Keratinocyte (primary cell): ENCODE measurements at regions not wholly inside any gene's neighbourhood (a gene's known extent, or its start where the extent isn't known, plus 50 kb on each side); places are given as distances from the start of the nearest gene placed in this dataset.

Experiments
- DNase-seq: peaks from one replicate; pipeline ENCODE4 v3.0.0-alpha.2; 2011; ENCODE audit warnings: low read depth, missing footprints, low spot score
- FAIRE-seq: peaks from 2 replicates; lab custom pipeline; 2011; peaks lifted over from hg19 to GRCh38; lab: Jason Lieb, UNC
- H2AFZ ChIP-seq: 2 replicates; pipeline ENCODE4 v1.6.0; 2012; ENCODE audit warnings: low read length, control low read depth, inconsistent platforms; ENCODE audit not compliant: control insufficient read depth
- H3K27ac ChIP-seq: 2 replicates; pipeline ENCODE4 v1.5.1; 2011; ENCODE audit warnings: low read length; ENCODE audit not compliant: control insufficient read depth, insufficient read depth
- H3K27me3 ChIP-seq: 3 replicates; pipeline ENCODE4 v1.6.0; 2011; ENCODE audit warnings: low read length; ENCODE audit not compliant: control insufficient read depth, insufficient read depth; ENCODE audit errors: extremely low read depth
- H3K36me3 ChIP-seq, 2 experiments: 2 replicates in 1 of 2; 3 replicates in 1 of 2; pipeline ENCODE4 v1.5.1; 2011; ENCODE audit warnings: low read length in 2 of 2, mild to moderate bottlenecking in 1 of 2; ENCODE audit not compliant: control insufficient read depth in 2 of 2, insufficient read depth in 2 of 2; ENCODE audit errors: extremely low read depth in 1 of 2
- H3K4me1 ChIP-seq: 3 replicates; pipeline ENCODE4 v1.5.1; 2011; ENCODE audit warnings: low read length; ENCODE audit not compliant: control insufficient read depth, insufficient read depth; ENCODE audit errors: extremely low read depth
- H3K4me2 ChIP-seq: 3 replicates; pipeline ENCODE4 v1.6.0; 2011; ENCODE audit warnings: low read depth, low read length; ENCODE audit not compliant: control insufficient read depth, insufficient read depth; ENCODE audit errors: extremely low read depth
- H3K4me3 ChIP-seq, 3 experiments: fragments of 200-600 bp in 1 of 3; sonication (generic) in 1 of 3; 2 replicates in 2 of 3; 3 replicates in 1 of 3; pipeline ENCODE4 v1.5.1; 2011 to 2016; ENCODE audit warnings: low read length in 3 of 3, mild to moderate bottlenecking in 3 of 3, control low read depth in 2 of 3, inconsistent platforms in 1 of 3, low read depth in 1 of 3, mixed read lengths in 1 of 3, mixed run types in 1 of 3, moderate library complexity in 1 of 3; ENCODE audit not compliant: control insufficient read depth in 2 of 3, insufficient read depth in 2 of 3; ENCODE audit errors: extremely low read depth in 1 of 3
- H3K79me2 ChIP-seq: 2 replicates; pipeline ENCODE4 v1.6.0; 2012; ENCODE audit warnings: low read length; ENCODE audit not compliant: control insufficient read depth, insufficient read depth
- H3K9ac ChIP-seq: 3 replicates; pipeline ENCODE4 v1.6.0; 2011; ENCODE audit warnings: low read length; ENCODE audit not compliant: control insufficient read depth, insufficient read depth; ENCODE audit errors: extremely low read depth
- H3K9me1 ChIP-seq: 3 replicates; pipeline ENCODE4 v1.6.0; 2011; ENCODE audit warnings: low read length; ENCODE audit not compliant: control insufficient read depth, insufficient read depth; ENCODE audit errors: extremely low read depth
- H3K9me3 ChIP-seq: 2 replicates; pipeline ENCODE4 v1.5.1; 2012; ENCODE audit warnings: low read depth, low read length; ENCODE audit not compliant: control insufficient read depth
- H4K20me1 ChIP-seq: 3 replicates; pipeline ENCODE4 v1.6.0; 2011; ENCODE audit warnings: low read length; ENCODE audit not compliant: control insufficient read depth, insufficient read depth; ENCODE audit errors: extremely low read depth
- EZH2 ChIP-seq: IDR thresholded peaks from one replicate; pipeline ENCODE4 v1.6.1; 2012; ENCODE audit warnings: inconsistent platforms, mild to moderate bottlenecking, low read length, moderate library complexity
- dilution Hi-C: fragments of 300-500 bp; cut with MboI; formaldehyde crosslinking; loops from one replicate; pipeline ENCODE4 v1.7.0; 2020; ENCODE audit warnings: low sequenced_read_pairs; ENCODE audit not compliant: extremely low pct_ligation_motif_present
- TF ChIP-seq, protein P1 (sequence below), 3 experiments: IDR thresholded peaks in 1 of 3; conservative IDR thresholded peaks in 1 of 3; optimal IDR thresholded peaks in 1 of 3; 2 replicates in 2 of 3; 3 replicates in 1 of 3; pipeline versions ENCODE3 to v1.5.1; 2011; ENCODE audit warnings: low read length in 3 of 3, mild to moderate bottlenecking in 3 of 3, moderate library complexity in 2 of 3, control low read depth in 1 of 3, inconsistent platforms in 1 of 3; ENCODE audit not compliant: insufficient read depth in 2 of 3; ENCODE audit errors: extremely low read depth in 1 of 3

DNA sequence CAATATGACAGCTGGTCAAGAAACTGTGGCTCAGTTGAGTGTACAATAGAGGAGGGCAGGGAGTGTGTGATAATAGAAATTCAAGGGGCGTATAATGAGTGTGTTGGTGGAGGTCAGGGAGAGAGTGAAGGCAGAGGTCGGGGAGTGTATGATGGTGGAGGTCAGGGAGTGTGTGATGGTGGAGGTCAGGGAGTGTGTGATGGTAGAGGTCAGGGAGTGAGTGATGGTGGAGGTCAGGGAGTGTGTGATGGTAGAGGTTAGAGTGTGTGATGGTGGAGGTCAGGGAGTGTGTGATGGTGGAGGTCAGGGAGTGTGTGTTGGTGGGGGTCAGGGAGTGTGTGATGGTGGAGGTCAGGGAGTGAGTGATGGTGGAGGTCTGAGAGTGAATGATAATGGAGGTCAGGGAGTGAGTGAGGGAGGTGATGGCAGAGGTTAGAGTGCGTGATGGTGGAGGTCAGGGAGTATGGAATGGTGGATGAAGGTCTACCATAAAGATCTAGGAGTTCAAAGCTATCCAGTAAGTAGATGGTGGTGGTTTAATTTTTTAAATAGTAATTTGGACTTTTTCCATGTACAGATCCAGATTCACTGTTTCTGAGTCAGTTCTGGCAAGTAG is 57.7 kb upstream of the TNS3 start:
- H3K27me3 ChIP-seq = no peaks in the 10 kb centered on the region
- H4K20me1 ChIP-seq = no peaks in the 10 kb centered on the region
- no peak overlapping the region for H3K27ac ChIP-seq
- no peak overlapping the region for H2AFZ ChIP-seq
- no peaks in the 10 kb centered on the region for H3K36me3 ChIP-seq
- H3K4me2 ChIP-seq = no peak overlapping the region
- FAIRE-seq = no peak
- TF ChIP-seq, protein P1, sequence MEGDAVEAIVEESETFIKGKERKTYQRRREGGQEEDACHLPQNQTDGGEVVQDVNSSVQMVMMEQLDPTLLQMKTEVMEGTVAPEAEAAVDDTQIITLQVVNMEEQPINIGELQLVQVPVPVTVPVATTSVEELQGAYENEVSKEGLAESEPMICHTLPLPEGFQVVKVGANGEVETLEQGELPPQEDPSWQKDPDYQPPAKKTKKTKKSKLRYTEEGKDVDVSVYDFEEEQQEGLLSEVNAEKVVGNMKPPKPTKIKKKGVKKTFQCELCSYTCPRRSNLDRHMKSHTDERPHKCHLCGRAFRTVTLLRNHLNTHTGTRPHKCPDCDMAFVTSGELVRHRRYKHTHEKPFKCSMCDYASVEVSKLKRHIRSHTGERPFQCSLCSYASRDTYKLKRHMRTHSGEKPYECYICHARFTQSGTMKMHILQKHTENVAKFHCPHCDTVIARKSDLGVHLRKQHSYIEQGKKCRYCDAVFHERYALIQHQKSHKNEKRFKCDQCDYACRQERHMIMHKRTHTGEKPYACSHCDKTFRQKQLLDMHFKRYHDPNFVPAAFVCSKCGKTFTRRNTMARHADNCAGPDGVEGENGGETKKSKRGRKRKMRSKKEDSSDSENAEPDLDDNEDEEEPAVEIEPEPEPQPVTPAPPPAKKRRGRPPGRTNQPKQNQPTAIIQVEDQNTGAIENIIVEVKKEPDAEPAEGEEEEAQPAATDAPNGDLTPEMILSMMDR (optimal IDR thresholded peaks at IDR 0.05 in 1 of 3, IDR thresholded peaks at IDR 0.05 in 1 of 3, conservative IDR thresholded peaks at IDR 0.05 in 1 of 3; ENCODE audit: extremely low read depth in 1 of 3, insufficient read depth in 2 of 3, low read length in 3 of 3) = no peak
- no peak for TF ChIP-seq EZH2
- no peaks in the 10 kb centered on the region for H3K9me3 ChIP-seq
- peaks cover 18% of the 10 kb centered on the region for H3K4me1 ChIP-seq
- no peak overlapping the region for H3K9ac ChIP-seq
- no peak for DNase-seq
- dilution Hi-C loops = no loop called here
- no peaks in the 10 kb centered on the region for H3K79me2 ChIP-seq
- peaks cover 2% of the 10 kb centered on the region for H3K9me1 ChIP-seq
- no peak overlapping the region for H3K4me3 ChIP-seq

DNA sequence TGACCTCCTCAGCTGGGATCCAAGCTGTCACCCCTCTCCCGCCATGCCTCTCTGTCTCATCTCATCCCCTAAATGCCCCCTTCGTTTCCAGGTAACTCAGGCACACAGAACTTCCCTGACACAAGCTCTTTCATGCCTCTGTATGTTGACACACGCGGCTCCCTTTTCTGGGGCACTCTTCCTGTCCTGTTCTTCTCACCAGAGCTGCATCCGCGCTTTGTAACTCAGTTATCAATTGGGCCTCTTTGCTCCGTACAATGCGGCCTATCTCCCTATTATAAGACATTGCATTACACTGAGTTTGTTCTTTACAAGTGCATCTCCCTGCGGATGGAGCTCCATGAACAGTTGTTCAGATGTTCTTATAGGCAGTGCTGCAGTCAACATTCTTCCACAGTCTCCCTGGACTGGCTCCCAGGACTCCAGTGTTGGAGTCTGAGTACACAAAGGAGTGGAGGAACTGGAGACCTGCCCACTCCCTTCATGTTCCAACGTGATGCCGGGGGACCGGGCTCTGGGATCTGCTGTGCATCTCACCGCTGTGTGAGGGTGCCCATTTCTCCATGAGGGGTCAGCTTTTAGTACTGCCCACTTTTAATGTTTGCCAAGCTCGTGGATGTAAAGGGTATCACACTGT is 56.9 kb upstream of the TNS3 start:
- no peak overlapping the region for H3K4me2 ChIP-seq
- peaks cover 2% of the 10 kb centered on the region for H3K9me1 ChIP-seq
- H3K9ac ChIP-seq = no peak overlapping the region
- FAIRE-seq (no peak), DNase-seq (no peak)
- no peak overlapping the region for H2AFZ ChIP-seq
- no peaks in the 10 kb centered on the region for H4K20me1 ChIP-seq
- H3K27me3 ChIP-seq = no peaks in the 10 kb centered on the region
- H3K27ac ChIP-seq = no peak overlapping the region
- TF ChIP-seq, protein P1 (optimal IDR thresholded peaks at IDR 0.05 in 1 of 3, IDR thresholded peaks at IDR 0.05 in 1 of 3, conservative IDR thresholded peaks at IDR 0.05 in 1 of 3; ENCODE audit: extremely low read depth in 1 of 3, insufficient read depth in 2 of 3, low read length in 3 of 3) = no peak
- TF ChIP-seq EZH2 = no peak
- no peak overlapping the region for H3K4me3 ChIP-seq
- dilution Hi-C loops = no loop called here
- no peaks in the 10 kb centered on the region for H3K36me3 ChIP-seq
- H3K9me3 ChIP-seq = no peaks in the 10 kb centered on the region
- no peaks in the 10 kb centered on the region for H3K79me2 ChIP-seq
- peaks cover 24% of the 10 kb centered on the region for H3K4me1 ChIP-seq
